HG03442 (cell line): ENCODE measurements at regions not wholly inside any gene's neighbourhood (a gene's known extent, or its start where the extent isn't known, plus 50 kb on each side); places are given as distances from the start of the nearest gene placed in this dataset.

Source experiments
- ATAC-seq: cut with Tn5 transposase; IDR thresholded peaks from one replicate; pipeline ENCODE4 v1.9.1; 2021; ENCODE audit warnings: mild to moderate bottlenecking, moderate library complexity; ENCODE audit not compliant: unreplicated experiment

DNA sequence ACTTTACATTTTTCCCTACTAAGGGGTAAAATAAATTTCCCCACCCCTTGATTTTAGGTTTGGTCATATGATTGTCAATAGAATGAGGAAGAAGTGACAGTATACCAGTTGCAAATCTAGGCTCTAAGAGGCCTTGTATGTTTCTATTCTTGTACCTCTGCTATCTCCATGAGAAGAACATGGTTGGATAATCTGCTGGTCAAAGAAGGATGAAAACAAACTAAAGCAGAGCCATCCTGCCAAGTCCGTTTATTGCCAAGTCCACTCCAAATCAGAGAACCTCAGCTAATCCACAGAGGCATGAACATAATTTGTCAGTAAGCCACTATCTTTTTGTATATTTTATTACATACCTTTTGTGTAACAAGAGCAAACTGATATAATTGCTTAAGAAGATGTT lies 98.0 kb downstream of the CRPPA start:
- ATAC-seq, result no peak

DNA sequence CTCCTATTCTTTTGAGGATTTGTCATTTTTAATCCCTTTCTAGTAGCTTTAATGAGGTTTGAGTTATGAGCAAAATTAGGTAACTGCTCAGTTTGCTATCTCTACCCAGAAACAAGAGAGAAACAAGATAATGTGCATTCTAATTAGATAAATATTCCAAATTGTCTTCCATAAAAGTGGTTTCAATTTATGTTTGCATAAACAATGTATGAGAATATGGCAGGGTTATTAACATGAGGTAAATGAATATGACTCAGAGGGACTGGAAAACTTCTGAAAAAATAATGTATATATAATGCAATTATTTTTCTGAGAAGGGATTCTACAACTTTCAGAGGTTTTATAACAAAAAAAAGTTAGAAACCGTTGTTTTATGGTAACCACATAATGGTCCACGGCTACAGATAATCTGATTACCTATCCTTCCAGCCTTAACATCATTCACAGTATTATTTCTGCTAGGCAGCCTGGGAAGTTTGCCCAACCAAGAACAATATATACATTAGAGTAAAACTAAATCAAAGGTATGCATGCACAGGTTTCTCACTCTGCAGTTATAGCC lies 101.2 kb downstream of the CRPPA start:
- ATAC-seq, result no peak

DNA sequence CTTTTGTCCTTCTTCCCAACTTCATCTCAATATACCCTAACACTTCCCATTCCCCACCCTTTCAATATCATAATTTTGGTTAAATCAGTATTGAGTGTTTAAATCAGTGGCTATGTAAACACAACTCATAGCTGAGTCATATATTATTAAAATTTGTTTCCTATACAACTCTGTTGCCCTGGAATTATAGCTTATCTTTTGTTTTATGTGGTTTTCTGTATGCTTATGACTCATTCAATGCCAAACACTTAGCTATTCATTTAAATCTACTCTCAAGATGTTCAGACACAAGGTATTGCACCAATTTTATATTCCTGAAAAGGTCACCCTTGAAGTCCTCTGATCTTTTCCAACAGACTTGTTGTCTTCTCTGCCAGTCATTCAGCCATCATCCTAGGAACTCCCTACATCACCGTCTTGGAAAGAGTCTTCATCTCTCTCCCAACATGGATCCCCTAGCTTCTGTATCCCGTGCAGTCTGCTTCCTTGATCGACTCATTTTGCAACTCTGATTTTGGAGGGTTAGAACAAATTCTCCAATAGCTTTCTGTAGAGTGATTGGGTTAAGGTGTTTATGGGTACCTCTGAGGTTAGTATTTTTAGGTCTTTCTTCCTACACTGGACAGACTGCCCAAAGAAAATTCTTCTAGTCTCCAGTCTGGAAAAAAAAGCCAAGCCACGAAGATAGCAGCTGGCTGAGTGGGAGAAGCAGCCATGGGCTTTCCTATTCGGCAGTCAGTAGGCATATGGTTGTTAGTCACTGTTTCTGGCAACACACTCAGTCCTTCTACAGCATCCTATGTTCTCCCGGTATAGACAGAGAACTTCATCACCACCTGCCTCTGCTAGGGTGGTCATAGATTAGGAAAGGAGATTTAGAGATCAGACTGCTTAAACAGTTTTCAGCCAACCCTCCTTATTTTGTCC lies 102.1 kb downstream of the CRPPA start:
- ATAC-seq, result no peak

DNA sequence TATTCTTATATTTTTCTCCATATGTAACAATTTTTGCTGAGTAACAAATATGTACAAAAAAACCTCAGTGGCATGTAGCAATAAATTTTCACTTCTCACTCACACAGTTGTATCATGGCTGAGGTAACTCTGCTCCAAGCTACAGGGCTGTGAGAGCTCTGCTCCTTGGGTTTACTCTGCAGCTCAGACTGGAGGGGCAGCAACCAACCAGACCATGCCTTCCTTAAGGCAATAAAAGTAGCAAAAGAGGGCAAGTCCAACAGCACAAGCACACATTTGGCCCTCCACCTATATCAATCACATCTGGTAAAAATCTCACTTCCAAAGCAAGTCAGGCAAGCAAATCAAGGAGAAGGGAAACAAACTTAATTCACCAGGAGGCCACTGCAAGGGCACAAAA lies 102.9 kb downstream of the CRPPA start:
- ATAC-seq, result no peak

DNA sequence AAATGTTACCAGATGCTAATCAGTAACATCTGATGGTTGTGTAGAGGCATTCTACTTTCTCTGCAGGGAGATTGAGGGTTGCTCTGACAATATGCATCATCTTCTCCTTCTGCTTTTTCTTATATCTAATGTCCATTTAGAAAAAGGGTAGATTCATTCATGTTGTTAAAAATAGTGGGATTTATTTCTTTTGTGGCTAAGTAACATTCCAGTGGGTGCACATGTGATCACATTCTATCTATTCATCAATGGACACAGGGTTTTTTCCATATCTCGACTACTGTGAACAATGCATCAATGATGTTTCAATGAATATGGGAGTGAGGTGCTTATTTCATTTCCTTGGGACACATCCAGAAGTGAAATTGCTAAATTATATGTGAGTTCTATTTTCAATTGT lies 103.9 kb downstream of the CRPPA start:
- ATAC-seq, result no peak

DNA sequence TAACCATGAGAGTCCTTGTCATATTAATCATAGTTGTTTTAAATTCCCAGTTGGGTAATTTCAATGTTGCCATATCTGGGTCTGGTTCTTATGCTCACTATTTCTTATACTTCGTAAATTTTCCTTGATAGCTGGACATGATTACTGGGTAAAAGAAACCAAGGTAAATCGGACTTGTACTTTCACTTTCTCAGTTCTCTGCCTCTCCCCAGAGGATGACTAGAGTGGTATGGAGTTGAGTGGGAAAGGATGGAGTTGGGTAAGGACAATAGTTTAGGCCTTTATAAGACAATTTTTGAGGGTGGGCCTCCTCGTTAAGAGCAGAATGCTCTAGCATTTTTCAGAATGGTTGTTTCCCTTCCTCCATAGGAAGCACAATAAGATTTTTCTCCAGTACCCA lies 106.1 kb downstream of the CRPPA start:
- ATAC-seq, result no peak

DNA sequence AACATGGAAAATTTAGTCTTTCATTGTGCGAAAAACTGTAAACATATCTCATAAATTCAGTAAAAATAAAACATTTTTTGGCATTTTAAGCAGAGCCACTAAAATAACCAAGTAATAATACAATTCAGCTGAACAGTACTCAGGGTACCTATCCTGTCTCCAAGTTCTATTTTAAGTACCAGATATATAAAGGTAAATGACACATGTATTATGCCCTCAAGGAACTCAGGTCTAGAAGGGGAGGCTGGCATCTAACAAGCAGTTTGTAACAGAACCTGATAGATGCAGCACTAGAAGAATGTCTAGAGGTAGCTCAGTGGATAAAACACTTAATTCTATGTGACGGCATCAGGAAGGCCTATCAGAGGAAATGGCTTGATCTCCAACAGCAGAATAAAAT lies 112.2 kb downstream of the CRPPA start:
- ATAC-seq, result no peak

DNA sequence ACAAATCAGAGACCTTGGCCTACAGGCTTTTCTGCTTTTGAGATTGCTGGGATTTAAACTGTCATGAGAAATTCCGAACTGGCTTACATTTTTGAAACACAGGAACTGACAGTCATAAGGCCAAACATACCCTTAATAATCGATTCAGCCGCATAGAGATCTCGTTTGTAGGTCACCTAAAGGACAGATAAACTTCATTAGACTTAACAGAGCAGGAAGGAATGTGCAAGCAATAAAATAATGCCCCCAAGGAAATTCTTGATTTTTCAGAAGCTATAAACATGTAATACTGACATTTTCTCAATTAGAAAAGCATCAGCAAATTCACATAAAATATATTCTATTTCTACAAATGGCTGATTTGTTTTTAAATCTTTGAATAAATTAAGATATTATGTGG lies 120.0 kb downstream of the CRPPA start:
- no peak for ATAC-seq

DNA sequence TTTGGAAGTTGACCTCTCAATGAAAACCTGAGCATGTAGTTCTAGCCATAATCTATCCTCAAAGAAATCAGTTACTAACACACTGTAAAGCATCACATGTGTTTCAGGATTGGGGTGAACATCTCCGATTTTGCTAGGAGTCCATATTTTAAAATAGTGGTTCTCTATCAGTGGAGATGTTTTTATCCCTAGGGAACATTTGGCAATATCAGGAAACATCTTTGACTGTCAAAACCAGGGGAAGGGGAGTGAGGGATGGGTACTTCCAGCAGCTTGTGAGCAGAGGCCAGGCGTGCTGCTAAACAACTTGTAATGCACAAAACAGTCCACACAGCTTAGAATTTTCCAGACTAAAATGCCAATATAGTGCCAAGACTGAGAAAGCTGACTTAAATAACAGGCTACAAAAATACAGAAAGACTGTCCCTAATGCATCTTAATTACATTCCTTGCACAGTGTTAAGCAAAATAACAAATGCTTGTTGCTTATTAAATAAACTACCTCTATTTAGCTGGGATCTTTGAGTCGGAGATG lies 120.9 kb downstream of the CRPPA start:
- no peak for ATAC-seq

DNA sequence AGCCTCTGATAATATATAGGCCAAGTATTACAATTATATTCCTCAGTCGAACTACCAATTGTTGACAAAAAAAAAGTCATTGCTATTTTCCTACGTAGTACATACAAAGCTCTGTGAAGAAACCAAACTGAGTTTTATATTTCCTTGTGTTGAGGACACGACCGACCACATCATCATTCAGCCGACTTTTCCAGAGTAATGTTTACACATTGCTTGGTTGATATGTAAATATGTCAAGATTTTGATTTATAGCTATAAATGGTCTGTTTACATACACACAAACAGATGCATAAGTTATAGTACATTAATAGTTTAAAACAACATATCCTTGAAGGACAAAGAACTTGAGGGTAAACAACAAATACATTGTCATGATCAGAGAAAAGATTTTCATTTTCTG lies 121.5 kb downstream of the CRPPA start:
- ATAC-seq, result no peak

DNA sequence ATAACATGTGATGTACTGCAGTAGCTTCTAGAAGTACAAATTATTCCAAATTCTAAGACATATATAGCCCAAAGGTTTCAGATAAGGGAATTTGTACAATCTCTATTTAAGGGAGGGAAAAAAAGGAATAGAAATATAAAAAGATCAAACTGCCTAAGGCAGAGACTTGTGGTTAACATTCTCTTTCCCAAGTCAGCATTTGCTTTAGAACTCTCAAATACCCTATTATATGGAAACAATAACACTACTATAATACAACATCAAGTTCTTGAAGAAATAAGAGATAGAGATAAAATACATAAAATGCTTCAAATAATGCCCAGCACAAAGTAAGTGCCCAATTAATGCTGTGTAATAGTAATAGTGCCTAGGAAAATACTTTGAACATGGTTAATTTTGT lies 123.1 kb downstream of the CRPPA start:
- no peak for ATAC-seq

DNA sequence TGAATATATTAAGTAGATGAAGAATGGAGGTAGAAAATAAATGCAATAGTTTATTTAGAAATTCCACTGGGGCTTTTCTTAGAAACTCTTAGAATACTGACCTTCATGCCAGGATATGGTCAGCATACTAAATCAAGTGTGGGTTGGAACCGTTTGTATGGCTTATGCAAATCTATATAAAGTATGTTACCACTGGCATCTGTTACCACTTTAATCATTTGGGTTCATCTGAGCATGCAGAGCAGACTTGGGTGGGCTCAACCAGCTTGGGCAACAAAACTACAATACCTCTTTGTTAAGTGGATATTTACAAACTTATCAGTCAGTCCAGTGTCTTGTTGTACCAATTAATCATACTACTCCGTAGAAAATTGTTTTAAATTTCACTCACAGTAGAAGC lies 125.8 kb downstream of the CRPPA start:
- ATAC-seq, result no peak

DNA sequence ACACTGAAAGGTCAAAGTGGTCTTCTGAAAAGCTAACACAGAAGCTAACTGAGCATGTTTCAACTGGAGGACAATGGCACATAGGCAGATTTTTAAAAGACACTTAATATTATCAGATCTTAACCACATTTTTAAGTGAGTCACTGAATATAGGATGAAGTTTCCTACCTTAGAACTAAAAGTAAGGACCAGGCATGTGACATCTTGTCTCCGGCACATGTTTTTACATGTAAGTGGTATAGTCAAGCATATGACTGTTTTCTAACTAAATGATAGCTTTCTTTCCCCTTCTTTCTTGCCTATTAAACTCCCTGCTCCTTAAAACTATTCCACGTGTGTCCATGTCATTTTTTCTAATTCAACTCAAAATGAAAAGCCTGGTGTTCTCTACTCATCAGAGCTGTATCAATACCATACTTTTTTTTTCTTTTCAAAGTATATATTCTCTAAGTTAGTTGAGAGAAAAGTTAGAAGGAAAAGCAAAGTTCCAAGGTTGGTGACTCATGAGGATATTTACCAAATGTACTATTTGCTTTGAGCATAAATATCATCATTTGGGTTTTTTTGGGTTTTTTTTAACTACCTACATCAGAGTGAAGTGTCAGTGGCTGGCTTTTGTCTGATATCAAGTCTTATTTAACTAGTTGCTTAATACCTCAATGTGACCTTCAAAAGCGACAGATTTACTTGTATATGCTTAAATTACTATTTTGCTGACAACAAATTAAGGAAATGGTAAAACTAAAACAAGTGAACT lies 127.5 kb downstream of the CRPPA start:
- ATAC-seq, result no peak

DNA sequence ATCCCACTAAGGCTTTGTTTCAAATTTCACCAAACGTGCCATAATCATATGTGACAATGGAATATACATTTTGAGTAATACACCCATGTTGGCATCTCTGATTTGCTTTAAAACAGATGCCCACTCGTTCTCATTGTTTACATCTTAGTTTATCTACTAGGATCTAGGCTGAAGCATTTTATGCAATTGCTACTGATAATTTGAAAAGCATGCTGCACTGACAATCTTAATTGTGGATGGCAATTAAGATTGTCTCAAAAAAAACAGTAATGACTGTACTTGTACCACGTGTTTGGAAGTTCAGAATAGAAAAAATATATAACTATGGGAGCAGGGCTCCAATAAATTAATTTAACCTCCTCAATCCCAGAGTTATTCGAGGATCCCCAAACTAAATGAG lies 136.8 kb downstream of the CRPPA start:
- no peak for ATAC-seq

DNA sequence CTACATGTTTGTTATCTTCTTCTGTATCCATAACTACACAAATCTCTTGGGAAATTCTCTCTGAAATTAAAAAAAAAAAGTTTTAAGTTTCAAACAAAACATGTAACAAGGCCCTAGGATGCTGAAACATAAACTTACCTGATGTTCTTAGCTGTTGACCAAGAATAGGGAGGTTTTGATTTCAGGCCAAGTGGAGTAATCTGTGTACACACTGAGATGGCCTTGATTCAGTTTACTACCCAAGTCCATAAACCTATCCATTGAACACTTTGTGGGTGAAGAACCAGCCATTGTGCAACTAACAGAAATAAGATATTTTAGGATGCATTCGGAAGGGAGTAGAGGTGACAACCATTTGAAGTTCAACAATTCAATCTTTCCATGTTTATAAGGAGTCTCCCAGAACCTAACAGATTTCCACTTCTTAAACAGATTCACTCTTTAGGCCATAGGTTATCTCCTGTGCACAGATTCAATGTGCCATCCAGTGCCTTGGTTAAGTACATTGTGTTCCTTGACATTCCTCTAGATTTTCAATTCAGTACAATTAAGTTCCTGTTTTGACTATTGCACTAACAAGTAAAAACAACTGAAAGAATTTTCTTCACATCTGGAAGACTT lies 143.1 kb downstream of the CRPPA start:
- no peak for ATAC-seq

DNA sequence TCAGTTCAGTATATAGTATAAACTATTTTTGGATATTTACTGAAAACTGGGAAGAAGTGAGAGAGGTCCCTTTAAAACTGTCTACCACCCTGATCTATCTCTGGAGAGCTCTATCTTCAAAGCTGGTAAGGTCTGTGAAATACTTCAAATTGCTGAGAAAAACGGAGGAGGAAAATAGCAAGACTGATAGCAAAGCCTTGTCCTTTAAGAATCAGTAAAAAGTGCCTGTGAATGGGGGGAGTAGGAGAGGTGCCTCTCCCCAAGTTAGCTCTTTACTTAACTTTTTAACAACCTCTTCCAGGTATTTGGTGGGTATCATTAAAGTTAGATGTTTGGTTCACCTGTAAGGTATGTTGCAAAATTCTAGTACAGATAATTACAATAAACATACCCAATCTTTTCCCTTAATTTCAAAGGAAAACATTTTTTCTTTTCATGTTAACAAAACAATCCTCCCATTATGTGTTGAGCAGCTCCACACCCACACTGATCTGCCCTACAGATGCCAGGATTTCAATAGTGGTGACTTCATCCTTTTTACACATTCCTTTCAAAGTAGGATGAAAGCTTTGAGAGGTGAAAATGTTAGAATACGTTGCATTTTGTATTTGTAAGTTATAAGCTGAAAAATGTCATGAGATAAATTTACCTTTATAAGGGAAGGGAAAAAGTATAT lies 149.2 kb downstream of the CRPPA start:
- ATAC-seq, result no peak

DNA sequence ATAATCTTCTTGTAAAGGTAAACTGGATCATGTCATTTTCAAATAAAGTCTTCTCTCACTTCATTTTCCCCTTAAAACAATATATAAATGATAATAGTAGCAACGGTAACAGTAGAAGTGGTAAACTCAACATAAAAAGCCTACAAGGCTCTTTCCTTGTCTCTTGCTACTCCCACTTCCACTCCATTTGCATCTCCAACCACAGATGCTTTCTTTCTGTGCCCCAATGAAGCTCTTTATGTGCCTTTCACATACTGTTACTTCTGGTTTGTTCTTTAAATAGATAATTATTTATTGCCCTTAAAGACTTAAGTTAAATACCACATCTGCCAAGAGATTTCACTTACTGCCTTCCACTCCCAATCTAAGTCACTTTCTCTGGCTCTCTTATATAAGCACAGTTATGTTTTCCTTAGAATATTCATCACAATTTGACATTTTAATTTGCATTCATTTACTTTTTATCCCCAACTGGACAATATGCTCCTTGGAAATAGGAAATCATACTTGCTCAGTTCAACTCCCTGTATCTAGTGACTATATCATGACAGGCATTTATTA lies 149.9 kb downstream of the CRPPA start:
- ATAC-seq, result no peak

DNA sequence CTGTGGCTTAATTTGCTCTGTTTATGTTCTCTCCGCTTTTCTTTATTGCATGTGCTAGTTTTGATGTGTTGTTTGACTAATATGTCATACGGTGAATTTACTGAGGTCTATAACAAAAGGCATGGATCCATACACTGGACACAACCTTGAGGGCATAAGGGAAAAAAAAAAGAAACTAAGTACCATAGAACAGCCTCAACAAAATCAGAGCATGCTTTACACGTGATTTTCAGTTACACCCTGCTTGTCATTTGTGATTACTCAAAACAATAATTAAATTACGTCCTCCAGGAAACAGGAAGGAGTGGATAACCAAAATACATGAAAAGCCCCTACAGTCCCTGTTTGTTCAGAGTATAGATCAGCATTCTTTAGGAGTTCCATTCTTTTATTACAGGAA lies 150.5 kb downstream of the CRPPA start:
- ATAC-seq, result no peak

DNA sequence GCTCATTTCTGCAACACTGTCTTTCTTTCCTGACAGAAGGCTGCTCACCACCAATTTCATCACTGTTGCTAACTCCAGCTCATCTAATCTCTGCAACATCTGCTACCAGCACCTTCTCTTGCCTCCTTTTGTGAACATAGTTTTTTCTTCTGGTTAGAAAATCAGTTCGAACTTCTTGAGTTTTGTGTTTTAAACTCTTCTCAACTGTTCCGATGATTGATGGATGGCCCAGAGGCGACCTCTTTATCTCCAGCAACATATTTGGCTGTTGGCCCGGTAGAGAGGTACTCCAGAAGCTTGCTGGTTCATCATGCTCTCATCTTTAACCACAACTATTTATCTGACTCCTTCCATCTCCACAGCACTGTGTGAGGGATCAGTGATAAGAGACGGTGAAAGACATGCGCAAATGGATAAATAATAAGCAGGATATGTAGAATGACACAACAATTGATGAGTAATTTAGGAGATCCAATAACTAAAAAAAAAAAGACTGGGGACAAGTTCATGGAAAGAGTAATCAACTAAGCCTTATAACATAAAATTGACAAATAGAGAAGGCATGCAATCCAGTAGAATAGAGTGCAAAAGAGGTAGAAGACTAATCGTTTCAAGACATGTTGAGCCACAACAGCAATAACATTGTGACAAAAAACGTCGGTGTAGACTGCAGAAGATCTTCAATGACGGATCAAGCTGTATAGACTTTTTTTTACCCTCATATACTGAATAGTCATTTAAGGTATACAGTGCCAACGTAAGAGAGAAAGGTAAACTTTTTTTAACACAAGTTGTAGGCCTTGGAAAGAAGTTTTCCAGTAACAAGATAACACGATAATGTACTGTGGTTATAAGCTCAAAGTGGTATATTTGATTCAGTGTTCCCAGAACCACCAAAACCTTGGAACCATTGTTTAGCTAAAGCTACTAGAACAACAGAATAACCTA lies 152.2 kb downstream of the CRPPA start:
- no peak for ATAC-seq
